ENCODE measurements at regions not wholly inside any gene's neighbourhood (a gene's known extent, or its start where the extent isn't known, plus 50 kb on each side); places are given as distances from the start of the nearest gene placed in this dataset.

DNA sequence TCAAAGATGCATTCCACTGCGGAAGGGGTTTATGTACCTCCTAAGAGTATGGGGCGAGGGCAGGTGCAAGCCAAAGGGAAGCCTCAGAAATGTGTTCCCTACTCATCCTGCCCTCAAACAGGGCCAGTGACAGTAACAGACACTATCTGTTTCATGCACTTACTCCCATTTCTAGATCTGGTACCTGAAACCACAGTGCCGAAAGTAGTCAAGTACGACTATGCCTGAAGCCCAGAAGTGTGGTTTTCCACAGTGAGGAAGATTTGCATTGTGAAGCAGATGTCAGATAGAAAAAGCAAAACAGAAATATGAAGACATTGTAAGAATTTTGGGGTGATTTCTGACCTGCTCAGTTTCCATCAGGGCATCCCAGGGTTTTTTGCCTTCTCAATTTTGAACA is 748.7 kb downstream of the RNF144A start:
- no peak overlapping the region; a peak in 1 of 7 replicates for H3K27ac Mint-ChIP-seq

More for the DNA sequence above, 748.7 kb downstream of the RNF144A start:
- peaks cover 3% of the 10 kb centered on the region; the same call in 1 of the 2 replicates for H3K4me1 ChIP-seq (ENCODE audit: insufficient read depth, low read length)
- Mint-ChIP-seq H3K36me3 (ENCODE audit: insufficient read depth in 1 of 3, low read depth in 3 of 3) (peaks cover 0 to 13% (median 3%) of the 10 kb centered on the region in 3 experiments; a peak in 5 of 7 replicates), H3K4me1 (peaks cover 8 to 16% of the 10 kb centered on the region in 2 experiments), H3K9me3 (peaks cover 0 to 6% of the 10 kb centered on the region in 2 experiments; a peak in 3 of 5 replicates), H3K4me3 (no peak overlapping the region), H3K27me3 (ENCODE audit: low read depth) (no peaks in the 10 kb centered on the region)
- H2BK15ac ChIP-seq (ENCODE audit: low read depth, low read length) = no peak overlapping the region
- no peaks in the 10 kb centered on the region for H3K23me2 ChIP-seq (ENCODE audit: insufficient read length, low read depth, low read length, poor library complexity, severe bottlenecking)
- H2AK5ac ChIP-seq (ENCODE audit: insufficient read length, low read length) = no peak overlapping the region
- H2BK12ac ChIP-seq (ENCODE audit: insufficient read length, low read depth, low read length) = no peak overlapping the region
- no peak overlapping the region for H3K9ac ChIP-seq (ENCODE audit: extremely low read depth, insufficient read length, low read length)
- H3K14ac ChIP-seq (ENCODE audit: insufficient read depth, low read length) = no peak overlapping the region
- H3K56ac ChIP-seq (ENCODE audit: insufficient read length, low read depth, low read length) = no peak overlapping the region
- H3K23ac ChIP-seq (ENCODE audit: insufficient read length, low read depth, low read length) = no peak overlapping the region
- no peak overlapping the region for H3K4ac ChIP-seq (ENCODE audit: low read depth, low read length)
- no peak overlapping the region for H4K8ac ChIP-seq (replicated peaks; ENCODE audit: insufficient read length, low read depth, low read length)
- no peak overlapping the region for H4K5ac ChIP-seq (ENCODE audit: insufficient read length, low read depth, low read length)
- no peak overlapping the region for H3K18ac ChIP-seq (ENCODE audit: insufficient read length, low read depth, low read length)
- H3K27ac ChIP-seq (ENCODE audit: insufficient read length, low read depth, low read length) = no peak overlapping the region
- H3K9me3 ChIP-seq (ENCODE audit: control insufficient read depth, low read depth, low read length) = no peaks in the 10 kb centered on the region
- H3T11ph ChIP-seq (ENCODE audit: low read length) = no peak overlapping the region
- no peak overlapping the region for H2AFZ ChIP-seq (ENCODE audit: low read length)
- DNase-seq = no peak
- no peaks in the 10 kb centered on the region for H3K79me1 ChIP-seq (ENCODE audit: insufficient read depth, low read depth, low read length, poor library complexity, severe bottlenecking)
- no CpG with 5 or more reads among the region's 4 CpGs for WGBS (ENCODE audit: extremely low coverage, insufficient read length, low lambda C conversion rate)
- H3K79me2 ChIP-seq (ENCODE audit: insufficient read depth, low read length) = no peaks in the 10 kb centered on the region
- no peak overlapping the region for H2BK5ac ChIP-seq (ENCODE audit: insufficient read length, low read length)
- H3K27me3 ChIP-seq (ENCODE audit: insufficient read depth, low read length) = no peaks in the 10 kb centered on the region
- no peak overlapping the region for H2BK20ac ChIP-seq (ENCODE audit: low read depth, low read length, poor library complexity, severe bottlenecking)
- TF ChIP-seq, protein P1, sequence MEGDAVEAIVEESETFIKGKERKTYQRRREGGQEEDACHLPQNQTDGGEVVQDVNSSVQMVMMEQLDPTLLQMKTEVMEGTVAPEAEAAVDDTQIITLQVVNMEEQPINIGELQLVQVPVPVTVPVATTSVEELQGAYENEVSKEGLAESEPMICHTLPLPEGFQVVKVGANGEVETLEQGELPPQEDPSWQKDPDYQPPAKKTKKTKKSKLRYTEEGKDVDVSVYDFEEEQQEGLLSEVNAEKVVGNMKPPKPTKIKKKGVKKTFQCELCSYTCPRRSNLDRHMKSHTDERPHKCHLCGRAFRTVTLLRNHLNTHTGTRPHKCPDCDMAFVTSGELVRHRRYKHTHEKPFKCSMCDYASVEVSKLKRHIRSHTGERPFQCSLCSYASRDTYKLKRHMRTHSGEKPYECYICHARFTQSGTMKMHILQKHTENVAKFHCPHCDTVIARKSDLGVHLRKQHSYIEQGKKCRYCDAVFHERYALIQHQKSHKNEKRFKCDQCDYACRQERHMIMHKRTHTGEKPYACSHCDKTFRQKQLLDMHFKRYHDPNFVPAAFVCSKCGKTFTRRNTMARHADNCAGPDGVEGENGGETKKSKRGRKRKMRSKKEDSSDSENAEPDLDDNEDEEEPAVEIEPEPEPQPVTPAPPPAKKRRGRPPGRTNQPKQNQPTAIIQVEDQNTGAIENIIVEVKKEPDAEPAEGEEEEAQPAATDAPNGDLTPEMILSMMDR (conservative IDR thresholded peaks at IDR 0.05) = no peak
- H4K91ac ChIP-seq (ENCODE audit: insufficient read length, low read depth, low read length) = no peak overlapping the region
- no peaks in the 10 kb centered on the region for H4K20me1 ChIP-seq (ENCODE audit: control insufficient read depth, insufficient read depth, insufficient read length)
- no peak overlapping the region for H2BK120ac ChIP-seq (ENCODE audit: low read depth, low read length, poor library complexity, severe bottlenecking)
- H3K4me2 ChIP-seq (ENCODE audit: insufficient read depth, insufficient read length, low read length) = no peak overlapping the region

Data from H9 (cell line).